ENCODE measurements at regions not wholly inside any gene's neighbourhood (a gene's known extent, or its start where the extent isn't known, plus 50 kb on each side); places are given as distances from the start of the nearest gene placed in this dataset.
"Not testable (repeated sequence)": the region's sequence is repeated elsewhere in the genome, so short reads cannot be mapped to it uniquely, and the experiment has no call there.

DNA sequence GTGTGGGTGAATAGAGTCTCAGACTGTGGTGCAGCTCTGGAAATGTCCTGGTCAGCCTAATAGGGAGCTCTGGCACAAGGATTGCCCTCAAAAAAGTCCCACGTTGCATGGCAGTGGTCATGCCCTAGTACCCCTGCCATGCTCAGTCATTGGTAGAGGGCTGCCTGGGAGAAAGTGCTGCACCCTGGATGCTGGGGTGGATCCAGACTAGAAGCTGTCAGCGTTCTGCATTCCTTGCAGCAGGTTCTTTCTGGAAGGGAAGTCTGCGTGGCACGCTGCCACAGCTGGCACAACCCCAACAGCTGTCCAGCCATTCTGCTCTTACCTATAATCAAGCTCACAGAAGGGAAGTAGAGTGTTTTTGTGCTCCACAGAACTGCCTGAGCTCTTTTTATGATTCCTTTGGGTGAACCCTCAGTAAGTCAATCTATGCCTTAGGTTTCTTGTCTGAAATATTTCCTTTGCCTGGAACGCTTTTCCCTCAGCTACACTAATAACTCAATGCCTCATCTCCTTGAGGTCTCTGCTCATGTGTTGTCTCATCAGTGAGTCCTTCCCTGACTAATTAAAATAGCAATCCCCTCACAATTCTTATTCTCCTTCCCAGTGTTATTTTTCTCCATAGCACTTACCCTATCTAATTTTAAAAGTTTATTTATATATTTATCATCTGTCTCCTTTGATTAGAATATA, 61.5 kb upstream of the JAK1 start:
- DNase-seq (ENCODE audit: low read depth, low spot score), result no peak
- Mint-ChIP-seq H3K27me3 (ENCODE audit: low read depth) (no peaks in the 10 kb centered on the region), H3K4me1 (no peaks in the 10 kb centered on the region), H3K36me3 (ENCODE audit: low read depth) (no peaks in the 10 kb centered on the region), H3K9me3 (peaks cover 3% of the 10 kb centered on the region), H3K27ac (ENCODE audit: unreplicated experiment) (no peak overlapping the region), H3K4me3 (no peak overlapping the region)
- no peak for TF ChIP-seq CTCF (conservative IDR thresholded peaks at IDR 0.05)

- not testable (repeated sequence) for H3K9me3 Mint-ChIP-seq; DNase-seq (ENCODE audit: low read depth, low spot score); H3K4me3 Mint-ChIP-seq; H3K27ac Mint-ChIP-seq (ENCODE audit: unreplicated experiment); H3K4me1 Mint-ChIP-seq; H3K36me3 Mint-ChIP-seq (ENCODE audit: low read depth); H3K27me3 Mint-ChIP-seq (ENCODE audit: low read depth)
Observed at GRCh38 chr1:65029434-65029833, 63.1 kb upstream of the JAK1 start.

GRCh38 chr1:65034879-65035278, 68.5 kb upstream of the JAK1 start:
- H3K27me3 Mint-ChIP-seq (ENCODE audit: low read depth); H3K27ac Mint-ChIP-seq (ENCODE audit: unreplicated experiment); H3K9me3 Mint-ChIP-seq; H3K36me3 Mint-ChIP-seq (ENCODE audit: low read depth); DNase-seq (ENCODE audit: low read depth, low spot score); H3K4me3 Mint-ChIP-seq; H3K4me1 Mint-ChIP-seq: not testable (repeated sequence)

DNA sequence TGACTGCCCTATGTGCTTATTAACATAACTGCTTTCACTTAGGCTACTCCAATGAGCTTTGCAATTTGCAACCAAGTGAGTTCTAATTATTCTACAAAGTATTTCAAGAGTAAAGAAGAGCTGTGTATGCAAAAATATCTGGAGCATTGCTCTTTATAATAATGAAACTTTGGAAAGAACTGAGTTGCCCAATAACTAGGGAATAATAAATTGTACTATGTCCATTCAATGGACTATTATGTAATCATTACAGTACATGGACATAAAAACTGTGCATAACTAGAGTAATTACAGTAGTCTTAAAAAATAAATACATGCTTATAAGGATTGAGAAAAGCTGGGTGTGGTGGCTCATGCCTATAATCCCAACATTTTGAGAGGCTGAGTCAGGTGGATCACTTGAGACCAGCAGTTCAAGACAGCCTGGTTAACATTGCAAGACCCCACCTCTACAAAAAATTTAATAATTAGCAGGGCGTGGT, 70.3 kb upstream of the JAK1 start:
- no peak for DNase-seq (ENCODE audit: low read depth, low spot score)
- no peak overlapping the region for H3K4me3 Mint-ChIP-seq
- H3K27ac Mint-ChIP-seq (ENCODE audit: unreplicated experiment), result no peak overlapping the region
- H3K36me3 Mint-ChIP-seq (ENCODE audit: low read depth), result no peaks in the 10 kb centered on the region
- H3K9me3 Mint-ChIP-seq, result no peaks in the 10 kb centered on the region
- H3K4me1 Mint-ChIP-seq, result no peaks in the 10 kb centered on the region
- TF ChIP-seq CTCF (conservative IDR thresholded peaks at IDR 0.05), result no peak
- no peaks in the 10 kb centered on the region for H3K27me3 Mint-ChIP-seq (ENCODE audit: low read depth)

DNA sequence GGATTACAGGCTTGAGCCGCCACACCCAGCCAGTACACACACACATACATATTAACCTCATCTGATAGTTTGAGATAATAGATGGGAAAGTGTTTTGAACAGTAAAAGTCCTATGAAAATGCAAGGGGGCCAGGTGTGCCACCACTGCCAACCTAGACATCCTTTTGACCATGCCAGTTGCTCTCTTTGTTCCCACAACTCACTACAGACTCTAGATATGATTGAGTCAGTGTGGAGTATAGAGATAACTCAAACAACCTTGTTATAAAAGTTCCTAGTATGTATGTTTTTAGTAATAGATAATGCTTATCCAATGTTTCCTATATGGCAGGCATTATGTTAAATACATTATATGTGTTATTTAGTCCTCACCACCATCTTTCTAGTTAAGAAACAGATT, 72.7 kb upstream of the JAK1 start:
- H3K27ac Mint-ChIP-seq (ENCODE audit: unreplicated experiment), result no peak overlapping the region
- no peaks in the 10 kb centered on the region for H3K4me1 Mint-ChIP-seq
- no peaks in the 10 kb centered on the region for H3K36me3 Mint-ChIP-seq (ENCODE audit: low read depth)
- no peaks in the 10 kb centered on the region for H3K27me3 Mint-ChIP-seq (ENCODE audit: low read depth)
- H3K4me3 Mint-ChIP-seq, result no peak overlapping the region
- TF ChIP-seq CTCF (conservative IDR thresholded peaks at IDR 0.05), result no peak
- DNase-seq (ENCODE audit: low read depth, low spot score), result no peak
- no peaks in the 10 kb centered on the region for H3K9me3 Mint-ChIP-seq

GRCh38 chr1:65039508-65039907, 73.2 kb upstream of the JAK1 start:
- no peak overlapping the region for H3K4me3 Mint-ChIP-seq
- no peaks in the 10 kb centered on the region for H3K9me3 Mint-ChIP-seq
- H3K4me1 Mint-ChIP-seq, result no peaks in the 10 kb centered on the region
- H3K36me3 Mint-ChIP-seq (ENCODE audit: low read depth), result no peaks in the 10 kb centered on the region
- no peak for TF ChIP-seq CTCF (conservative IDR thresholded peaks at IDR 0.05)
- no peak overlapping the region for H3K27ac Mint-ChIP-seq (ENCODE audit: unreplicated experiment)
- DNase-seq (ENCODE audit: low read depth, low spot score), result no peak
- no peaks in the 10 kb centered on the region for H3K27me3 Mint-ChIP-seq (ENCODE audit: low read depth)
